HUDEP-2 (cell line): ENCODE measurements at regions not wholly inside any gene's neighbourhood (a gene's known extent, or its start where the extent isn't known, plus 50 kb on each side); places are given as distances from the start of the nearest gene placed in this dataset.
"Not testable (repeated sequence)": the region's sequence is repeated elsewhere in the genome, so short reads cannot be mapped to it uniquely, and the experiment has no call there.

Experiments used
- DNase-seq, 76 experiments: peaks; one replicate each; lab custom pipeline; 2025; ENCODE audit not compliant: unreplicated experiment in 76 of 76; lab: John Stamatoyannopoulos, UW

GRCh38 chr2:166831930-166832329 lies 56.4 kb upstream of the XIRP2 start:
- DNase-seq: no peak

- no peak for DNase-seq
Observed at GRCh38 chr2:166825914-166826313, 62.4 kb upstream of the XIRP2 start.

- DNase-seq: no peak
Observed at GRCh38 chr2:166814335-166814734, 73.9 kb upstream of the XIRP2 start.

- no peak for DNase-seq
Observed at GRCh38 chr2:166812166-166812891, 76.0 kb upstream of the XIRP2 start.

GRCh38 chr2:166805753-166806152 lies 82.5 kb upstream of the XIRP2 start:
- DNase-seq: no peak

GRCh38 chr2:166803373-166804000 lies 84.8 kb upstream of the XIRP2 start:
- DNase-seq: no peak

GRCh38 chr2:166802475-166802874 lies 85.8 kb upstream of the XIRP2 start:
- DNase-seq: no peak

GRCh38 chr2:166792808-166793207 lies 95.5 kb upstream of the XIRP2 start:
- DNase-seq: no peak

GRCh38 chr2:166786707-166787106 lies 101.6 kb upstream of the XIRP2 start:
- no peak for DNase-seq

- no peak for DNase-seq
Observed at GRCh38 chr2:166784296-166784946, 103.9 kb upstream of the XIRP2 start.

GRCh38 chr2:166775176-166775575 lies 113.1 kb upstream of the XIRP2 start:
- DNase-seq: no peak

- DNase-seq: no peak
Observed at GRCh38 chr2:166773308-166773949, 114.9 kb upstream of the XIRP2 start.

GRCh38 chr2:166768393-166769123 lies 119.7 kb upstream of the XIRP2 start:
- no peak for DNase-seq

- not testable (repeated sequence) for DNase-seq
Observed at GRCh38 chr2:166766769-166767322, 121.4 kb upstream of the XIRP2 start.

GRCh38 chr2:166766220-166766619 lies 122.1 kb upstream of the XIRP2 start:
- no peak for DNase-seq

- DNase-seq: no peak
Observed at GRCh38 chr2:166765141-166765540, 123.1 kb upstream of the XIRP2 start.

- no peak for DNase-seq
Observed at GRCh38 chr2:166764702-166765101, 123.6 kb upstream of the XIRP2 start.

GRCh38 chr2:166764216-166764615 lies 124.1 kb upstream of the XIRP2 start:
- DNase-seq: no peak

- DNase-seq: no peak
Observed at GRCh38 chr2:166762746-166763145, 125.5 kb upstream of the XIRP2 start.

- no peak for DNase-seq
Observed at GRCh38 chr2:166758956-166759355, 129.3 kb upstream of the XIRP2 start.

- DNase-seq: no peak
Observed at GRCh38 chr2:166750624-166751023, 137.7 kb upstream of the XIRP2 start.
